GM12875 (cell line): ENCODE measurements at regions not wholly inside any gene's neighbourhood (a gene's known extent, or its start where the extent isn't known, plus 50 kb on each side); places are given as distances from the start of the nearest gene placed in this dataset.

Source experiments
- H3K4me3 ChIP-seq: one replicate; pipeline ENCODE4 v1.5.1; 2011; ENCODE audit warnings: low read depth, low read length, control low read depth
- CTCF ChIP-seq: IDR thresholded peaks from 2 replicates; pipeline ENCODE4 v1.5.1; 2011; ENCODE audit warnings: low read depth, mild to moderate bottlenecking, control low read depth, inconsistent platforms, low read length, moderate library complexity, borderline replicate concordance; ENCODE audit not compliant: insufficient read depth

- no peak overlapping the region for H3K4me3 ChIP-seq
- no peak for TF ChIP-seq CTCF
Observed at GRCh38 chr15:47959617-47960413, 161.0 kb upstream of the SLC24A5 start.

GRCh38 chr15:47961401-47962090, 159.2 kb upstream of the SLC24A5 start:
- H3K4me3 ChIP-seq: peak overlapping the region; percentile 3
- no peak for TF ChIP-seq CTCF

- TF ChIP-seq CTCF: no peak
- no peak overlapping the region for H3K4me3 ChIP-seq
Observed at GRCh38 chr15:47963265-47963664, 157.5 kb upstream of the SLC24A5 start.

GRCh38 chr15:47964229-47964628, 156.6 kb upstream of the SLC24A5 start:
- H3K4me3 ChIP-seq: no peak overlapping the region
- no peak for TF ChIP-seq CTCF

- H3K4me3 ChIP-seq: no peak overlapping the region
- no peak for TF ChIP-seq CTCF
Observed at GRCh38 chr15:47965297-47965696, 155.5 kb upstream of the SLC24A5 start.

- no peak overlapping the region for H3K4me3 ChIP-seq
- no peak for TF ChIP-seq CTCF
Observed at GRCh38 chr15:47968593-47968992, 152.2 kb upstream of the SLC24A5 start.

GRCh38 chr15:47971637-47972036, 149.2 kb upstream of the SLC24A5 start:
- H3K4me3 ChIP-seq: no peak overlapping the region
- TF ChIP-seq CTCF: no peak
